HG03139 (cell line): ENCODE measurements at regions not wholly inside any gene's neighbourhood (a gene's known extent, or its start where the extent isn't known, plus 50 kb on each side); places are given as distances from the start of the nearest gene placed in this dataset.

Source experiments
- ATAC-seq: cut with Tn5 transposase; IDR thresholded peaks from one replicate; pipeline ENCODE4 v1.9.1; 2021; ENCODE audit not compliant: unreplicated experiment

DNA sequence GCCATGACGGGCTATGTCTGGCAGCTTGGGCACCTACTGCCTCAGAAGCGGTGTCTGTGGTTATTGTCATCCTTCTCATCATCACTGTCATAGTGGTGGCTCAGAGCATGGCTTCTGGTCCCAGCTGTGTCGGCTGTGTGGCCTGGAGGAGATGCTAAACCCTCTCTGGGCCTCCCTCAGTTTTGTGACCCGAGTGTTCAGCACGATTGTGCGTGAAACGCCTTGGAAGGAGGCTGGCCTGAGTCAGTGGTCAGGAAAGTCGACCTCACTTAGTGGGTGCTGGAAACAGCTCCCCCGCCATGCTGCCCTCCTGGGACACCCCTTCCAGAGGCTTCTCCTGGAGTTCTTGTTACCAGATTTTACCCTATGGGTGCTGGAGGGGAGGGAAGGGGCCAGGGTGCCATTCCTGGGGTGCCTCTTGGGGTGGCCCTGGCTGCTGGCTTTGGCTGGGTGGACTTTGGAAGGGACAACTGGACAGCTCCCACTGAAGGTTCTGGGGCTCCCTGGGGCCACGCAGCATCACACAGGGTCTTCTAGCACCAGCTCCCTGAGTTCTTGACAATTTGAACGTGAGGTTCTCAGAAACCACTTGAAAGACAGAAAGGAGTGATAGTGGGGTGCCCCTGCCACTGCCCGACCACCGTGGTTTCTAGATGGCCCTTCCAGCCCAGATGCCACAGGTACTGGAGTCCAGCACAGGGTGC lies 226.5 kb upstream of the GSE1 start:
- no peak for ATAC-seq

GRCh38 chr16:85387171-85387507 lies 226.0 kb upstream of the GSE1 start:
- ATAC-seq = no peak

- ATAC-seq = no peak
These were observed 225.3 kb upstream of the GSE1 start for GRCh38 chr16:85387731-85388295.

GRCh38 chr16:85389679-85390470 lies 223.2 kb upstream of the GSE1 start:
- ATAC-seq = no peak

GRCh38 chr16:85390511-85391174 lies 222.5 kb upstream of the GSE1 start:
- no peak for ATAC-seq

DNA sequence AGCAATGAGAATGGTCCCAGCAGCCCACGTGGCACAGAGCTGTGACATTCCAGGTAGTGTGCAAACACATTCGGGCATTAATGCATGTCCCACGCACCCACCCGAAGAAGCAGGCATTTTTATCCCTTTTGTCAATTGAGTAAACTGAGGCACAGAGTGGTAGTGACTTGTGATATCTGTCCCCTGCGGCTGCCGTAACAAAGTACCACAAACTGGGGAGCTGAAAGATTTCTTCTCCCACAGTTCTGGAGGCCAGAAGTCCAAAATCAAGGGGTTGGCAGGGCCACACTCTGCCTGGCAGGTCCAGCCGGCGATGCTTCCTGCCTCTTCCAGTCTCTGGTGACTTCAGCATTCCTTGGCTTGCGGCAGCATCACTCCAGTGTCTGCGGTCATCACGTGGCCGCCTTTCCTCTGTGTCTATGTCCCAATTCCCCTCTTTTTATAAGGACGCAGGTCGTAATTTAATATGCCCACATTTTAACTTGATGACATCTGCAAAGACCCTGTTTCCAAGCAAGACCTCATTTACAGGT lies 221.9 kb upstream of the GSE1 start:
- ATAC-seq = no peak

DNA sequence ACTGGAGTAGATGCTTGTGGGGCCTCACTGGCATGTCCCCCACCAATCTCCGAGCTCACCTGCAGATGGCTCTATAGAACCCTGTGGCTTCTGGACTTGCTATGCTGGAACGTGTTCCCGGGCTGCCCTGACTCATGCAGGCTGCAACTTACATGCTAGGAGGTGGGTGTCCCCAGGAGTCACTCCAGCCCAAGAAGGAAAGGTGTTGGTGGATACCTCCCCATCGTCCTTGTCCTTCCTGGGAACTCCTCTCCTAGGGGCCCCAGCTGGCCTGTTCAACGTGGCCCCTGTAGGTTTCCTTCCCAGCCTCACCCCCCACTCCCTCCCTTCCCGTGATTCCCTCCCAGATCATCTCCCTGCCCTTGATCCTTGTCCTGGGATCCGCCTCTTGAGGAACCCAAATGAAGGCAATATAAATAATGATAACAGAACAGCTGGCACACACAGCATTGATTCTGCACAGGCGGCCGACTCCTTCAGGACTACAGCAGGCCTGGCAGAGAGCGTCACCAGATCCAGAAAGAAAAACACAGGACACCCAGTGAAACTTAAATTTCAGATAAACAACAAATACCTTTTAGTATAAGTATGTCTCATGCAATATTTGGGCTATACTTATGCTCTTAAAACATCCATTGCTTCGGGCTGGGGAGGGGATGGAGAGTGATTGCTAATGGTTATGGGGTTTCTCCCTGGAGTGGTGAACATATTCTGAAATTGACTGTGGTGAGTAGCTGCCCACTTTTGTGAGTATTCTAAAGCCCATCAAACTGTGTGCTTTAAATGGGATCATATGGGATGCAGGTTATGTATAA lies 221.1 kb upstream of the GSE1 start:
- no peak for ATAC-seq

GRCh38 chr16:85392756-85393673 lies 220.1 kb upstream of the GSE1 start:
- ATAC-seq = no peak

DNA sequence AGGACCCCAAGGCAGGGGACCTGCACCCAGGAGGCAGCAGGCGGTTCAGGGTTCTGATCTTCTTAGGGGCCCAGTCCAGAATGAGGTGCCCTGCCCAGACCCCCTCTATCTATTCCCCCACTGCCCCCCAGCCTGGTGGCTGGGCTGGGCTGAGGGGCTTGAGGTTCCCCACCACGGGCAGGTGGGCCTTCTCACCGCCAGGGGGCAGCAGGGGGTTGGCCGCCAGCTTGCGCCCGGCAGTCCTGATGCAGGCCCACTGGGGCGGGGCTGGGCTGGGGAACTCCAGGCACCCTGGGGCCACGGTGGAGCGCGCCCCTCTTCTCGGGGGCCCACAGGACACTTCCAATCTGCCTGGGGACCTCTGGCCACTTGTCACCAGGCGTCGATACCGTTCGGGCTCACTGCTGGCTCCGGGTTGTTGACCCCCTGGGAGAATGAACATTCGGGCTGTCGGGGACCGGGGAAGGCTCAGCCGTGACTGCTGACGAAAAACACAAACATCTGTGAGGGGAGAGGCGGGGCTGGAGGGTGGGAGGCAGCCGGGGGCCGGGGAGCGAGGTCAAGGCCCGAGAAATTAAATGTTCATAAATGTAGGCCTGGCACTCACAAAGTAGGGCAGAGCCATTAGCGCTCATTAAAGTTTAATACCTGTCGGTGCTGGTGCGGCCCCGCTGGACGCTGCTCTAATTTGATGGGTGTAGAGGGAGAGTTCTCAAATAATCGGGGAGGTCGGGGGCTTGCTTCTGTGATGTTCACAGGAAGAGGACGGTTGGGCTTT lies 219.3 kb upstream of the GSE1 start:
- ATAC-seq = no peak

DNA sequence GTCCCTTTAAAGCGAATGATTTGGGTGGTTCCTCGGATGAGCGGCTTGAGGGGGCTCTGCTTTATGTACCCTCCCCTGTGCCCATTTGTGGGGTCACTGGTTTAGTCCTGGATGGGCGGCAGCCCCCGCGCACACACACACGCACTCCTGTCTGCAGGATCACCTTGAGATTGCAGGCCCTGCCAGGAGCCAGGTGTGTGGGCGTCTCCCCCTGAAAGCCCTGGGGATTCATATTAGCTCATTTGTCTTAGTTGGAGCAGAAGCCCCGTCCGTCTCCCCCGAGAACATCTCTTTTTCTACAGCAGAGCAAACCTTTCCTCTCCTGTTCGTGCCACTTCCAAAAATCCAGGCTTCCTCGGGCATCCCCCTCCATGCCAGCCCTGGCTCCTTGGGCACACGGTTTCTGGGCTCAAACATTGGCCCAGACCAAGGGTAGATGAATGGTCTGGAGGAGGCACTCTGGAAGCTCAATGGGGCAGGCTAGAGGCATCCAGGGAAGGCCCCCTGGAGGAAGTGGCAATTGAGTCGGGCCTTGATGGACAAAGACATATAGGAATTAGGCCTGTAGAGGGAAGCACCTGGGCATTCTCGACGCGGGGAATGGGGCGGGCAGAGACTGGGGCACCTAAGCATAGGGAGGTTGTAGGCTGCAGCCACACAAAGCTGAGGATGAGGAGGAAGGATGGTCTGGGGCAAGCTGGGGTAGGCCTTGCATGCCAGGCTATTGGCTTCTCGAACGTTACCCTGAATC lies 218.5 kb upstream of the GSE1 start:
- no peak for ATAC-seq

DNA sequence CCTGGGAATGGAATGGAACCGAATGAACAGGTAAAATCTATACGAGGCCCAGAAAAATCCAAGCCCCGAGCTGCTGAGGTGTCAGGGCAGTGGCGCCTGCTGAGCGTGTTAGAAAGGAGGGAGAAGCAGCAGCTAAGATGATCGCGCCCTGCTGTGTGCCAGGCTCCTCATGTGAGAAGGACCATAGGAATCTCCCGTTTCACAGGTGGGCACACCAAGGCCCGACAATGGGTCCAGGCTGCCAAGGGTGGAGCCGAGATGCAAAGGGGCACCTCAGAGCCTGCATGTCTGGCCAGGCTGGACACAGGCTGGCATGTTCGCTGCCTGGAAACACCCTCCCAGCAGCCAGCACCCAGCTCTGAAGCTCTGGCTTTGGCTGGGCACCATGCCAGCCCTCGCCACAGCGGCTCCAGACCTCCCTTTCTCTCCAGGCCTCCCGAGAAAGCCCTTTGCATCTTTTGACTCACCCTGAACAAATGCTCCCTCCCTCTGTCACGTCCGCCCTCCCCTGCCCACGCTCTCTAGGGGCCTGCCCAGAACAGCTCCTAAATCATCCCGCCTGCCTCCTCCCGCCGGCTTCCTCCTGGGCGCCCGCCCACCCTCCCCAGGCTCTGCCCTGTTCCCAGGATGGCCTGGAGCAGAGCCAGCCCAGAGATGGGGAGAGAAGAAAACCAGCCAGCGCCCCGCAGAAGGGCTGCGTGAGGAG lies 217.8 kb upstream of the GSE1 start:
- no peak for ATAC-seq

DNA sequence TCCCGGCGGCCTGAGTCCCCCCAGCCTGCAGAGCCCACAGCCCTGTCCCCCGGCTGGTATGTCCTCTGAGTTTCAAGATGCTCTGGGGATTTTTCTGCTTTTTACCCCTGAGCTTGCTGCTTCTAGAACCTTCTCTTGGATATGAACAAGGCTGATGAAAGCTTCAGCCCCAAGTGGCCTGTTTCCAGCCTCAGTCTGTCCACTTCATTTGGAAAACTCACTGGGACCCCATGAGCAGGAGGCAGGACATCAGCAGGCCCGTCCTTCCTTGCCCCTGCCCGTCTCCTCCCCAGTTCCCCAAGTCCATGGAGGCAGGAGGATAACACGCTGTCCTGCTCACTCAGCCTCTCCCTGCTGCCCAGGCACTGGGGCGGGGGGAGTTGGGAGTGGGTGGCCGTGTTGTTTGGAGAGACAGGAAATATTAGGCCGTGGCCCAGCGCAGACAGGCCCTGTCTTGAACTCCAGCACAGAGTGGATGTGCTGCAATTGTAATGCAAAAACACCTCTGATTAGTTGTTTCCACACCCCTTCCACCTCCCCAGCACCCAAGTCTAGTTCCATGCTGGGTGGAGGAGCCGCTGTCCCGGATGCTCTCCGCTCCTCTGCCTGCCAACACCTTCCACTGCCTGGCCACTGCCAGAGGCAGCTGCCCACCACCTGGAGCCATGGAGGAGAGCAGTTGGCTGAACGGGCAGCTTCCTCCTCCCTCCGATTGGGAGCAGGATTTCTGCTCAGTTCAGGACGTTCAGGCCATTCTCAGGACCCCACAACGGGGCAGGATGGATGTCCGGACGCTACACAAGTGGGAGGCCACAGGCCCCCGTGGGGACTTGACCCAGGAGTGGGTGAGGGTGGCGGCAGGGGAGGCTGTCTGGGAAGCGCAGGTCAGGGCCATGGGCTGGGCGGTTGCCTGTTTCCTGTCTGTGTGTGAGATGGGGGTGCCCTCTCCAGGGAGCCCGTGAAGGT lies 216.9 kb upstream of the GSE1 start:
- ATAC-seq = no peak

DNA sequence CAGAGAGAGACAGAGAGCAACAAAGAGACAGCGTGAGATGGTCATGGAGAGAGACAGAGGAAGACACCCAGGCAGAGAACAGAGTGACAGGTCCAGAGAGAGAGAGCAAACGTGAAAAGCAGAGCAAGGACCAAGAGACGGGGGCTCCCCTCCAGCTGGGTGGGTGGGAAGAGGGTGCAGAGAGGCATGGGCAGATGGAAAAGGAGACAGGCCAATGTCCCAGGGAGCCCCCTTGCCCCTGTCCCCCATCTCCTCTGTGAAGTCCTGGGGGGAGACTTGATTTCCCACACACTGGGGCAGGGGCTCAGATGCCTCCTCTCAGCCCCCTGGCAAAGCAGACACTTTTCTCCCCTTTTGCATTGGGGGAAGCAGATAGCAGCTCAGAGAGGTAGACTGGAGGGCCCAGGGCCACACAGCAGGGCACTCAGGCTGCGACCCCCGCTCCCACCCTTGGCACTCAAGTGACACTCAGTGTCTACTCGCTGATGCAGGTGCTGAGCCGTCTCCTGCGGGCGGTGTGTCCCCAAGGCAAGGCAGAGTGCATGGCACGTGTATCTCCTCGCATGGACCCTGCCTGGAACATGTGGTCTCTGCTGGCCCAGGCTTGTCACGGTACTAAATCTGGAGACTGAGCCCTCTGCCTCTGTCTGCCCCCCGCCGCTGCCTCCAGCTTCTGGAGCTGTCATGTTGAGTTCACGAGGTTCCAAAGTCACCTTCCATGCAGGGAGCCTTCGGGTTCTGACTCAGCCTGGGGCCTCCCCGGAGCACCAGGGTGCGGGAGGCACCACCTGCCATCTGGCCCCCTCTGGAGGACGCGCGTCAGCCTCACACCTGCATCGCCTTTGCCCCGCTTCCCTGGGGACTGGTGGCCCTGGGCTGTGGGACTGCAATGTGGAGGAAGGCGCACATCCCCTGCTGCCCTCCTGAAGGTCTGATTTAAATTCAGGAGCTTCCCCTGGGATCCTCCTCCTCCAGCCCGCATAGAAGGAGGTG lies 215.9 kb upstream of the GSE1 start:
- no peak for ATAC-seq

DNA sequence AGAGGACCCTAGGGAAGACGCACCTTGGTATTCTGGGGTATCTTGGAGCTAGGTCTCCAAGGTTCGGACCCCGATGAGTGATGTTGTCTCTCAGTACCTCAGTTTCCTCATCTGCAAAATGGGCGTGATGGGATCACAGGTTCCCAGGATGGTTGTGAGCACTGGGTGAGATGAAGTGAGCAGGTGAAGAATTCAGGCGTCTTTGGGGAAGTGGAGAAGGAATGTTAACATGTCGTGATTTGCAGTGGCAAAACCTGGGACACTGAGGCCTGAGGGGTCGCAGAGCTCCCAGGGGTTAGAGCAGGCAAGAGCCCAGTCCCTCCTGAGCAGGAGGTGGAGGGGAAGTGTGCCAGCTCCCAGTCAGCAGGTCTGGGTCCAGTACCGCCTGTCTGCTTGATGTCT lies 215.1 kb upstream of the GSE1 start:
- ATAC-seq = no peak
